T-helper 1 cell treated with Interleukin-12 subunit alpha and Interleukin-12 subunit beta and Interleukin-4 antibody, amounts not matched to agents 30 μg/mL and 1 μg/mL, for 36 hours (primary cell): ENCODE measurements at regions not wholly inside any gene's neighbourhood (a gene's known extent, or its start where the extent isn't known, plus 50 kb on each side); places are given as distances from the start of the nearest gene placed in this dataset.

Source experiments
- H3K27ac Mint-ChIP-seq: one replicate; pipeline ENCODE4 v1.8.0; 2021; ENCODE audit warnings: mild to moderate bottlenecking, mixed read lengths
- H3K27me3 Mint-ChIP-seq: one replicate; pipeline ENCODE4 v1.8.0; 2021; ENCODE audit warnings: low read depth, mixed read lengths
- H3K36me3 Mint-ChIP-seq: one replicate; pipeline ENCODE4 v1.8.0; 2021; ENCODE audit warnings: low read depth, mixed read lengths
- H3K4me1 Mint-ChIP-seq: one replicate; pipeline ENCODE4 v1.8.0; 2021; ENCODE audit warnings: low read depth, mixed read lengths
- H3K4me3 Mint-ChIP-seq: one replicate; pipeline ENCODE4 v1.8.0; 2021; ENCODE audit warnings: mild to moderate bottlenecking, moderate library complexity, mixed read lengths
- H3K9me3 Mint-ChIP-seq: one replicate; pipeline ENCODE4 v1.8.0; 2021; ENCODE audit warnings: mixed read lengths

DNA sequence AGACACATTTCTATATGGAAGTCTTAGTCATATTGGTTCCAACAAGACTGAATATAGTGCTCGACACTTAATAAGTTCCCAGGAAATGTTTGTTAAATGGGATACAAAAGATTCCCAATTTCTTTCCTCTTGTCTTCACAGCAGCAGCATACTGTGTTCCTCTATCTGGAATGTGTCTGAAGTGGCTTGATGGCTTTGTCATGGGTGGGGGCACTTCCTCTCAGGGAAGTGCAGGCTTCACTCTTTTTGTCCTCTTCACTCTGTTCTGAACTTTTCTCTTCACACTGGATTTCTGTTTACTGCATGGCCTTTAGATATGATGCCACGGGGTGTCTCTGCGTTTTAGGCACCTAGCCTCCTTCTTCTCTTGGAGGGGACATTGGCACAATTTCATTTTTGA is 127.7 kb upstream of the C9orf72 start:
- Mint-ChIP-seq H3K4me1 (no peaks in the 10 kb centered on the region), H3K9me3 (no peaks in the 10 kb centered on the region)

DNA sequence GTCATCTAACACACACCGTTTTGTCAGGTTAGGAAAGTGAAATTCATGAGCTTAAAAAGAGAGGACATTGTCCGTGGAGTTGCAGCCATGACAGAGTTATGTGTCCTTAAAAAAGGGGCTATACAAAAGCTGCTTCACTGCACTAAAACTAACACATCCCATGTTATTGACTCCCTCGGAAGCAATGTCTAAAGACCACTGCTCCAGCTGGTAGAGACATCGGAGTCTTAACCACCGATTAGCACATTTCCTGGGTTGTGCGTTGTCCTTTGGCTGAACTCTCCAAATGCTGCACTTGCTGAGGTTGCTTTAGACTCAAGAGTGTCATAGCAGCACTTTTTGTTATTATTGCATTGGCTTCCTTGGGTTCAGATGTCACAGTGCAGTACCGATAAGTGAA is 128.3 kb upstream of the C9orf72 start:
- Mint-ChIP-seq H3K4me1 (no peaks in the 10 kb centered on the region), H3K27me3 (no peaks in the 10 kb centered on the region), H3K36me3 (no peaks in the 10 kb centered on the region), H3K27ac (no peak overlapping the region), H3K4me3 (no peak overlapping the region), H3K9me3 (no peaks in the 10 kb centered on the region)

More for the DNA sequence above, 127.7 kb upstream of the C9orf72 start:
- no peak overlapping the region for H3K27ac Mint-ChIP-seq
- H3K4me3 Mint-ChIP-seq: no peak overlapping the region
- no peaks in the 10 kb centered on the region for H3K27me3 Mint-ChIP-seq
- H3K36me3 Mint-ChIP-seq: no peaks in the 10 kb centered on the region

DNA sequence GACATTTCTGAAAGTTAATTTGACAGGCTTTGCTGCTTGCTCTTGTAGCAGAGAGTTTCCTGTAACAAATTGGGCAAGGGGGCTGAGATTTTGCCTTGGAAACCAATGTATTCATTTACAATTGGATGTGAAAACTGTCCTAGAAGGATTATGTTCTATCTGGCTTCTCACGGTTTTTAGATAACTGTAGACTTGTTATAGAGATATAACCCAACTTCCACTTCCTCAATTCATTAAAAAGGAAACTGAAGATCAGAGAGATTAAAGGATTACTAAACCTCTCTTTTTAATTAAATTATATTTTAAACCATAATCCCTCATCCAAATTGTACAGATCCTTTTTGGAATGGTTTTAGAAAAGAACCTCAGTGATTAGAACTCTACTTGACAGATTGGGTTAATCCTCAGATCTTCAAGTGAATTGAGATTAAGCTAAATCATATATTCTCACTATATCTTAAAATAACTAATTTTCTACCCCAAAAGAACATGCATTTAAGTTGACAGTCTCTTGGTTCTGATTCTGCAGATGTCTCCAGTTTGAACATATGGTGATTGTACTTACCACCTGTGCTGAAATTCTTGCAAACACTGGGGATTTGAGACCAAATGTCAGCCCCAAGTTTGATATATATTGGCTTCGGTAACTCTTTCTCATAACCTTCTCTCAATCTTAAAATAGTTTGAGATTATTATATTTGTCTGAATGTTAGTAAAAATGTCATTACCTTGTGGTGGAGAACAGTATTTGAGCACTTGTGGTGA is 130.1 kb upstream of the C9orf72 start:
- no peak overlapping the region for H3K27ac Mint-ChIP-seq
- no peaks in the 10 kb centered on the region for H3K27me3 Mint-ChIP-seq
- no peaks in the 10 kb centered on the region for H3K36me3 Mint-ChIP-seq
- H3K4me3 Mint-ChIP-seq: no peak overlapping the region
- H3K9me3 Mint-ChIP-seq: no peaks in the 10 kb centered on the region
- H3K4me1 Mint-ChIP-seq: no peaks in the 10 kb centered on the region

DNA sequence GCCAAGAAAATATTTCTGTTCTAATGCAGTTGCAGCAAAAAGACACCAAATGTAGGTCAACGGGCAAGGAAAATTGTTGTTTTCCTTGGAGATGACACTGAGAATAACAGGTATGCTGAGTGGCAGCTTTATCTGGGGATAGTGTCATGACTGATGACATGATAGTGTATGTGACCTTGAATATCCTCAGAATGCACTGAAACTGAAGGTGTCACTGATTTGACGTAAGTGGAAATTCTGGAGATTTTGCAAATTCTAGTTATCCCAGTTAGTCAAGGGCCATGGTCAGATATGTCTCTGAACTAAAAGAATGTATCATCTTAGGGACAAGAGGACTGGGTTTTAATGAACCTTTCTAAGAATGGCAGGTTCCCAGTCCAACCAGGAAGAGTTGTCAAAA is 138.0 kb upstream of the C9orf72 start:
- no peak overlapping the region for H3K27ac Mint-ChIP-seq
- no peaks in the 10 kb centered on the region for H3K27me3 Mint-ChIP-seq
- H3K9me3 Mint-ChIP-seq: no peaks in the 10 kb centered on the region
- H3K4me1 Mint-ChIP-seq: no peaks in the 10 kb centered on the region
- no peak overlapping the region for H3K4me3 Mint-ChIP-seq
- no peaks in the 10 kb centered on the region for H3K36me3 Mint-ChIP-seq

DNA sequence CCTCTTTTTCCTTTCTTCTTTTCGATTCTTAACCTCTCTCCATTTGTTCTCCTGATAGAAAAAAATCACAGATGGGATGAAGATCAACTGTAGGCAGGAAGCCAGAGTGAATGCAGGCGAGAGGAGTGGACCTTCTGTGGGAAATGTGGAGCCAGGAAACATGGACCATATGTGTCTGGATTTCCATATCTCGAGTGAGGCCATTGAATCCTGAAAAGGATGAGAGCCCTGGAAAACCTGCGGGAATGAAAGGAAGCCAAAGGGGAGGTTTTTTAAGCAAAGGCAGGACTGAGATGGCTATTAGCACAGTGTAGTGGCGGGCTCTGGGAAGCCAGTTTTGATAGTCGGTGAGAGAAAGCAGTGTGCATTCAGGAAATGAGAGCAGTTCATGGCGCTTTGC is 139.5 kb upstream of the C9orf72 start:
- no peaks in the 10 kb centered on the region for H3K4me1 Mint-ChIP-seq
- no peak overlapping the region for H3K27ac Mint-ChIP-seq
- H3K36me3 Mint-ChIP-seq: no peaks in the 10 kb centered on the region
- H3K4me3 Mint-ChIP-seq: no peak overlapping the region
- H3K27me3 Mint-ChIP-seq: peaks cover 5% of the 10 kb centered on the region
- no peaks in the 10 kb centered on the region for H3K9me3 Mint-ChIP-seq

DNA sequence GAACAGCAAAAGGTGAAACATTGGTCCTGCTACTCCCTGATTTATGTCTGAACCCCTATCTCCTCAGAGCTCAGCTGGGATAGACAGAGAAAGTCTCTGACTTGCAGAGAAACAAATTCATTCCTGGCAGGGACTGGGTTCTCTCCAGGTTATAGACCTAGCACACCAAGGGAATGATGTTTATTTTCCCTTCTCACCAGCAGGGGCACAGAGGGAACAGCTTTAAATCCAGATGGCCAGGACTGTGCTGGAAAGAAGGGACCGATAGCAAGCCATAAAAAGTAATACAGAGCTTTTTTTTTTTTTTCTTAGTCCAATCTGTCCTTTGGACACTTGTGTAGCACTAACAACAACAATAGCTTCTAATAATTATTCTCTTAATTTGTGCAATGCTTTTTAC is 141.1 kb upstream of the C9orf72 start:
- Mint-ChIP-seq H3K36me3 (no peaks in the 10 kb centered on the region), H3K4me1 (no peaks in the 10 kb centered on the region), H3K27ac (no peak overlapping the region), H3K4me3 (no peak overlapping the region), H3K27me3 (peaks cover 5% of the 10 kb centered on the region), H3K9me3 (no peaks in the 10 kb centered on the region)

DNA sequence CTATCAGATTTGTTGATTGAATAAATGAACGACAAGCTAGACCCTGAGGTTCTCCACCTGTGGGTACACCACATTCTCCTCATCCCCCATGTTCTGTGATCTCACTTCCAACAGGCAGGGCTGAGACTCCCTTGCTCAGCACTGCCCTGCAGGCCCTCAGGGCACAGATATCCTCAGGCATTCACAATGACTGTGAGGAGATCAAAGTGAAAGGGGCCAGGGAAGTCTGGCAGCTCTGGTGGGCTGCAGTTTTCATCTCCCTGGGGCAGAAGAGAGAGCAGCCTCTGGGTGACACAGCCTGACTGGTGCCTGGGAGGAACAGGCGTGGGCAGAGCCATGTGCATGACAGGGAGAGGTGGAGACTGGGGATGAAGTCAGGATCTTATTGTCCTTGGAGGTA is 142.4 kb upstream of the C9orf72 start:
- Mint-ChIP-seq H3K4me1 (no peaks in the 10 kb centered on the region), H3K4me3 (no peak overlapping the region), H3K36me3 (no peaks in the 10 kb centered on the region), H3K27me3 (peaks cover 7% of the 10 kb centered on the region), H3K27ac (no peak overlapping the region), H3K9me3 (no peaks in the 10 kb centered on the region)

DNA sequence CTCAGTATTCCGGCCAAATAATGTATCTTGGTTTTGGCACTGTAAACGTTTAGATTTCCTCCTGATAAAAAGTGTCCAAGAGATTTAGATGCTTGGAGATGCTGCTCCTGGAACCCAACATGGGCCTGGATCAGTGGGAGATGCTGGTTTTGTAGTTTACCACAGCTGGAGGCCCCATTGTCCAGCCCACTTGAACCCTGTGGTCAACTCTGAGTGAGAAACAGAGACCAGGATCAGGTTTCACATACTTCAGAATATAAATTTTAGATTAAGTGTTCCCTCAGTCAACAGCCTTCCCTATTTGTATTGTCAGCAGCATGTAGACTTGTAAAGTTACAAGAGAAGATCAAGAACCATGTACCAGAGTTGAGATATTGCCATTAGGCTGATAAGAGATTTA is 144.7 kb upstream of the C9orf72 start:
- H3K36me3 Mint-ChIP-seq: no peaks in the 10 kb centered on the region

DNA sequence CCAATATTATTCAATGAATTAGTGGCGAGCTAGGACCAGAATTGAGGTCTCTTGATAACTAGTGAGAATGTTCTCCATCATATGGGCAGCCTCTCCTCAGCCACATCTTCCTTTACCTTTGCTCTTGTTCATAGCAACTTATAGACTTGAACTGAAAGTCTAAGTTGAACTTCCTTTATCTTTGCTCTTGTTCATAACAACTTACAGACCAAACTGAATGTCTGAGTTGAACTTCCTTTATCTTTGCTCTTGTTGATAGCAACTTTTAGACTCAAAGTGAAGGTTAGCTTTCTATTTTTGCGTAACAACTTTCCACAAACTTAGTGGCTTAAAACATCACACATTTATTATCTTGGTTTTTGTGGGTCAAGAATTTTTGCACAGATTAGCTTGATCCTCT is 146.4 kb upstream of the C9orf72 start:
- H3K27me3 Mint-ChIP-seq: peaks cover 11% of the 10 kb centered on the region
- H3K27ac Mint-ChIP-seq: no peak overlapping the region
- H3K36me3 Mint-ChIP-seq: no peaks in the 10 kb centered on the region
- H3K4me3 Mint-ChIP-seq: no peak overlapping the region
- no peaks in the 10 kb centered on the region for H3K9me3 Mint-ChIP-seq
- no peaks in the 10 kb centered on the region for H3K4me1 Mint-ChIP-seq

More for the DNA sequence above, 144.7 kb upstream of the C9orf72 start:
- Mint-ChIP-seq H3K4me1 (no peaks in the 10 kb centered on the region), H3K27ac (no peak overlapping the region), H3K27me3 (peaks cover 11% of the 10 kb centered on the region), H3K9me3 (no peaks in the 10 kb centered on the region), H3K4me3 (no peak overlapping the region)

DNA sequence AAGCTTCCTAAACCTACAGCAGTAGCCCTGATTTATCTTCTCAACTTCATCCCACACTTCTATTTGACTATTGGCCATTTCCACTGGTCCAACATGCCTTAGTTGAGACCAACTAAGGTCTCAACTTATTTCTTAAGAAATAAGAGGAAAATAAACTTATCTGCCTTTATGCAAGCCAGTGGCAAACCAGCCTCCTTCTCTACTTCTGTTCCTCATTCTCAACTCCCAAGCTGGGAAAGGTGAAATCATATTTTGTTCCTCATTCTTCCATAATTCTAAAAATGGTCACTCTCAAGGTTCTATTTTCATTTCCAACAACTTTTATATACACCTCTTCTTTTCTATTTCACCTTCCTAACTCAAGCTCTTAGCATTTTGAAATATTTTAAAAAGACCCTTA is 149.6 kb upstream of the C9orf72 start:
- Mint-ChIP-seq H3K9me3 (no peaks in the 10 kb centered on the region), H3K4me3 (no peak overlapping the region), H3K27me3 (peaks cover 13% of the 10 kb centered on the region), H3K36me3 (no peaks in the 10 kb centered on the region), H3K4me1 (no peaks in the 10 kb centered on the region), H3K27ac (no peak overlapping the region)

DNA sequence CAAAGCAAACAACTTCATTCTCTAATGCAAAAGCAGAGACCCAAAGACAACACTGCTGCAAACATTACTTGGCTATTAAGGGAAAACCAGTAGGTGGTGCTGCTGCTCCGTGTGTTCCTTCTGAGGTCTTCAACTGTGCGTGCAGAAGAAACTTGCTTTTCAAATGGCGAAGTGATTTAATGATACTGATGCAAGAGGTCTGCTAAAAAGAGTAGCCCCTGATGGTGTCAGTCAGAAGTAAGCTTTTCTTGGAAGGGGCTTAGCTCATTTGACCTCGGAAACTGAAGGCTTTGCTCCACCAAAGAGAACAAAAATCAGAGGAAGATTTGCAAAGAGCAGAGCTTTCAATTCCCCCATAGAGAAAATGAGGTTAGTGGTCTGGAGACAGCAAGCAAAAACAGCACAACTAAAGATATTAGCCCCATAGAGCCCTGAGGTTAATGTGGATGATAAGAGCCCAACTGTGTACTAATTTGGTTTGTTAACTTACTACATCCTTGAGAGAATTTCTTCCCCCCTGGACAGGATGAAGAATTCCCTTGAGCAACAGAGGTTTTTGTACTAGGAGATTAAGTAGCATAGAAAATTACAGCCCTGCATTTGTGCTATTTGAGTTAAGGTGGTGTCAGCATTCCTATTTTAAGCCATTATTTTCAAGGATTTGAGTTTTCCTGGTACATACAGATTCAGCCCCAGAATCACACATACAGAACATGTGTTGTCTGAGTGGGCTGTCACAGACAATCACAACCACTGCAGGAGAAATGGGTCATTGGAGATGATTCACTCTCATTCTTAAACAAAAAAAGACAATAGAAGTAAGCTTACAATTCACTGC is 153.2 kb upstream of the C9orf72 start:
- no peak overlapping the region for H3K4me3 Mint-ChIP-seq
- no peak overlapping the region for H3K27ac Mint-ChIP-seq
- no peaks in the 10 kb centered on the region for H3K9me3 Mint-ChIP-seq
- H3K27me3 Mint-ChIP-seq: peaks cover 17% of the 10 kb centered on the region
- H3K4me1 Mint-ChIP-seq: no peaks in the 10 kb centered on the region
- no peaks in the 10 kb centered on the region for H3K36me3 Mint-ChIP-seq

DNA sequence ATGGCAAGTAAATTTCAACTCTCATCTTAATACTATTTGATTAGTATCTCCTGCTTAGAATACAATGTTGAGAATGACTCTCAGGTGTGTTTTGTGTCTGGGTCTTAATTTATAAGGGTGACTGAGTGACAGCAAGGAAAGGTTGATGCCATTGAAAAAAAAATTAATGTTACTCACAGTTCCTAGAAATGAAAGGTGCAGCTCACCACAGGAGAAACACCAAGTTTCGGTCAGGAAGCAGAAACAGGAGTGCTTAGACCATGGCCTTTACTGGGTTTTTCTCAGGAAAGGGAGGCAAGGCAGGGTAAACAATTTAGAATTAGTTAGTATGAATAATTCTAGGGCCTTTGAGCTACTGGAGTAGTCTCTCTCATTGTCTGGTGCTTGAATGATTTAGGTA is 159.2 kb upstream of the C9orf72 start:
- Mint-ChIP-seq H3K27ac (no peak overlapping the region), H3K4me3 (no peak overlapping the region), H3K4me1 (peaks cover 11% of the 10 kb centered on the region), H3K36me3 (no peaks in the 10 kb centered on the region), H3K9me3 (no peaks in the 10 kb centered on the region), H3K27me3 (peaks cover 18% of the 10 kb centered on the region)

DNA sequence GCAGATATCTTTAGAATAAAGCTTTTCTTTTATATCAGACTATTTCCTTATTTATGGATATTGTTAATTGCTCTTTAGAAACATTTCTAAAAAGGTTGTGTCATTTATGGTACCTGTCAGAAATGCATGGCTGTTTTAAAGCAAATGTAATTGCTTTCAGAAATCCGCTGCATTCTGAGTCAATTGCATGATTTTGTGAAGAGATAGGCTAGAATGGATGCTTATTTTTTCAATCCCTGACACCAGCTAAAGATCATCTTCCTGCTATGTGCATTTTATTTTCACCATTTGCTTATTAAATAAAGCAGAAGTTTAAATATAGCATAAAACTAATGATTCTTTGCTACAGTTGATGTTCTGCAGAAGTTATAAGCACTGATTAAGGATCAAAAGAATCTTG is 170.2 kb upstream of the C9orf72 start:
- Mint-ChIP-seq H3K27me3 (peaks cover 3% of the 10 kb centered on the region), H3K36me3 (no peaks in the 10 kb centered on the region), H3K4me3 (no peak overlapping the region), H3K4me1 (no peaks in the 10 kb centered on the region), H3K9me3 (peaks cover 14% of the 10 kb centered on the region), H3K27ac (no peak overlapping the region)

DNA sequence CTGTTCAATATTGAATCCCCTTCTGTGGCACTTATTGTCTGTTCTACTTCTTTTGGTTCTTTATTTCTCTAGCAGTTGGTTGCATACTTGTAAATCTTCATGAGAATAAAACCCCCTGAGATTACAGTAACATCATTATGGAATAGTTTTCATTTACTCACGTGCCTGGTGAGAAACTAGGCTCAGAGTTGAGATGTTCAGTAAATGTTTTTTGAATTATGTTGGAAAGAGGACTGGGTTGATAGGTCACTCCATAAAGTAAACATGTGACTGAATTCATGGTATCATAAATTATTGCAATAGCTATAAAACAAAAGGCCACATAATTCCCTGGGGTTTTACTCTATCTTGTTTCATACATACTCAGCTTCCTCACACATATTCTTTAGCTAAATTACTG is 174.2 kb upstream of the C9orf72 start:
- no peaks in the 10 kb centered on the region for H3K36me3 Mint-ChIP-seq
- peaks cover 4% of the 10 kb centered on the region for H3K9me3 Mint-ChIP-seq
- H3K27me3 Mint-ChIP-seq: peaks cover 3% of the 10 kb centered on the region
- H3K27ac Mint-ChIP-seq: no peak overlapping the region
- no peak overlapping the region for H3K4me3 Mint-ChIP-seq
- H3K4me1 Mint-ChIP-seq: no peaks in the 10 kb centered on the region

DNA sequence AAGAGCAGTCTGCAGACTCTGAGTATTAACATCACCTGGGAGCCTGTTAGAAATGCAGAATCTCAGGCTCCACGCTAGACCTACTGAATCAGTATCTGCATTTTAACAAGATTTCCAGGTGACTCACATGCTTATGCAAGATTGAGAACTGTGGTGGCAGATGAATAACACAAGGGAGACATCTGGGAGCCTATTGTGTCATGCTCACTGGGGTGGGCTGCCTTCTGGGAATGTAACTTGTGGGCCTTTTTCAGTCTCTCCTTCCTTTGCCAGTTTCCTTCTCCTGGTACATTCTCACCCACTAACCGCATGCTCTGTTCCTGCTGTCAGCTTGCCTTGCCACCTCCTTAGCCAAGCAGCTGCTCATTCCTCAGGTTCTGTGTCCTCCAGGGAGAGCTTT is 176.6 kb upstream of the C9orf72 start:
- Mint-ChIP-seq H3K36me3 (no peaks in the 10 kb centered on the region), H3K27me3 (peaks cover 3% of the 10 kb centered on the region), H3K27ac (no peak overlapping the region), H3K4me1 (no peaks in the 10 kb centered on the region), H3K4me3 (no peak overlapping the region), H3K9me3 (no peaks in the 10 kb centered on the region)
